CD1c-positive myeloid dendritic cell (primary cell): ENCODE measurements at regions not wholly inside any gene's neighbourhood (a gene's known extent, or its start where the extent isn't known, plus 50 kb on each side); places are given as distances from the start of the nearest gene placed in this dataset.

Experiments used
- DNase-seq: peaks from one replicate; pipeline ENCODE4 v3.0.0-alpha.2; 2016; ENCODE audit errors: extremely low spot score

DNA sequence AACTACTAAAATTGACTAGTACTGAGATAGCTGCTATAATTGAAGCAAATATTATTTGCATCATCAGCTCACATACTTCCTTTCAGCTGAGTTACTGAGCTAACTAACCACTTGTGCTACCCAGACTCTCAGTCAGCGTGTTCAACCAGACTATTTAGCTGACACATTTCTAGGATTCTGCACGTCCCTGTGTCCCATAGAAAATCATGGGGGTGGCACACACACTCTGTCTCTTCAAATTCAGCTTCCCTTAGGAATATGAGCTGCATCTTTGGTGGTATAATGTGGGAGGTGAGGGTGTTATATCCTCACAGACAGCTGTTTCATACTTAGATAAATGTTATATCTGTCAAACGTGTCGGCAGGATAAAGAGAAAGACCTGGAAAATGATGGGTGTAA lies 424.0 kb downstream of the CDH2 start:
- DNase-seq = no peak

- no peak for DNase-seq
These were observed 426.0 kb downstream of the CDH2 start for GRCh38 chr18:27750923-27751322.

DNA sequence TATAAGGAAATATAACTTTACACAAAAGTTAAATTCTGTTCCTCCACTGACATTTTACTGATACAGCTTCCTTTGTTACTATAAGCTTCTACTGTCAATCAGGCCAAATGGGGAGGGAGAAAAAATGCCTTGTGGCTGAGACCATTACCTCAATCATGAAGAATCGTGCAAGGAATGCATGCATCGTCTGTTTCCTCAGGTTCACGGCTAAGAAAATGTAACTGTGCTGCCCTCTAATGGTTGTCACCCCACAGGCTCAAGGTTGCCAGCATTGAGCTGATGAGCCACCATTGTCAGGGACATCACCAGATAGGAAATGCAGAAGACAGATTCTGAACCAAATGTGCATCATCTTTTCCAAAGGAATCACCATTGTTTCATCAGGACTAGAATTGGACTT lies 426.9 kb downstream of the CDH2 start:
- DNase-seq = no peak

- no peak for DNase-seq
These were observed 427.7 kb downstream of the CDH2 start for GRCh38 chr18:27749194-27749593.

DNA sequence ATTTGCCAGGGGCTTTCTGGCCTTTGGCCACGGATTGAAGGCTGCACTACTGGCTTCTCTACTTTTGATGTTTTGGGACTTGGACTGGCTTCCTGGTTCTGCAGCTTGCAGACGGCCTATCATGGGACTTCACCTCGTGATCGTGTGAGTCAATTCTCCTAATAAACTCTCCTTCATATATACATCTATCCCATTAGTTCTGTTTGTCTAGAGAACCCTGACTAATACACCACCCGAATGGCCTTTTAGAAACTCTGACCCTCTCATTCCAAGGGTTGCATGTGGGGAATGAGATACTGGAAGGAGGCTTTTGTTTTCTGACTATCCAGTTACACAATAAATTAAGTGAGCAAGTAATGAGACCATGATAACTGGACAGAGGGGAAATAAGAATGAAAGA lies 430.7 kb downstream of the CDH2 start:
- DNase-seq = no peak

DNA sequence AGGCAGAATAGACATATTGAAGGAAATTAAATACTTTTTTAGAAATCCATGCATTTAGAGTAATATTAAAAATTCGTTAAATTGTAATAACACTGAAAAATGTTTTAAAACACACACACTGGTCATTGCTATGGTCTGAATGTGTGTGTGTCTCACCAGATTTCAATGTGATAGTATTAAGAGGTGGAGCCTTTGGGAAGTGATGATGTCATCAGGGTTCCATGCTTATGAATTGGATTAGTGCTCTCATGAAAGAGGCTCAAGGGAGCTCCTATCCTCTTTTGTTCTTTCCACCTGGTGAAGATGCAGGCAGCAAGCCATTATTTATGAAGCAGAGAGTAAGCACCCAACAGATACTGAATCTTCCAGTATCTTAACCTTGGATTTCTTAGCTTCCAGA lies 441.8 kb downstream of the CDH2 start:
- no peak for DNase-seq

DNA sequence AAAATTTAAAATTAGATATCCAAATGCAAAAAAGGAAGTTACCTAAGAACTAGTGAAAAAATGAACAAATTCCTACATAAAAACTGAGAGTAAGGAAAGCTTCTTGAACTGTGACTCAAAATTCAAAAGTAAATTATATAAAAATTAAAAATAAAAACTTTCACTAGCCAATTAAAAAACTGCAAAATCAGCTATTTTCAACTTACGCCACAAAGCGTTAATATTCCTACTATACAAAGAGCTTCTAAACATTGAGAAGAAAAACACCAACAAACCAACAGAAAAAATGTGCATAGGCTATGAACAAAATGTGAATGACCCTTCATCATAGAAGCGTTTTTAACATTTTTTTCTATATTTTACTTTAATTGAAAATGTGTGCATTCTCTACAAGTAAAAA lies 445.7 kb downstream of the CDH2 start:
- DNase-seq = no peak

GRCh38 chr18:27728659-27729058 lies 448.3 kb downstream of the CDH2 start:
- no peak for DNase-seq

- DNase-seq = no peak
These were observed 452.6 kb downstream of the CDH2 start for GRCh38 chr18:27724362-27724761.

DNA sequence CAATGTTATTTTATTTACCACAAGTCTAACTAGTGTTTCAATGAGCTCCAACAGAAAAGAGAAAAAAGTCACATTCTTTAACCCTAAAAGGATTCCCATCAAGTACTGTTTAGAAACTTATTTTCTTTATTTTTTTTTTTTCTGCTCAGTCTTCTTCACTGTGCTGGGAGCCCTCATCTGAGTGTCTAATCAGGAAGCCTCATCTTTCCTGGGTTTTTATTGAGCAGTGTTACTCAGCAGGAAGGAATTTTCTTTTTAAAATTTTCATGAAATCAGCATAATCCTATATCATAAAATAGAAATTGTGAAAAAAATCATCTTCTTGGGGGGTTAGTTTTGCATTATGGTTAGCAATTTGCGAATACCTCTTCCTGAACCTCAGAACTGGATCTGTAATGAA lies 453.8 kb downstream of the CDH2 start:
- no peak for DNase-seq

DNA sequence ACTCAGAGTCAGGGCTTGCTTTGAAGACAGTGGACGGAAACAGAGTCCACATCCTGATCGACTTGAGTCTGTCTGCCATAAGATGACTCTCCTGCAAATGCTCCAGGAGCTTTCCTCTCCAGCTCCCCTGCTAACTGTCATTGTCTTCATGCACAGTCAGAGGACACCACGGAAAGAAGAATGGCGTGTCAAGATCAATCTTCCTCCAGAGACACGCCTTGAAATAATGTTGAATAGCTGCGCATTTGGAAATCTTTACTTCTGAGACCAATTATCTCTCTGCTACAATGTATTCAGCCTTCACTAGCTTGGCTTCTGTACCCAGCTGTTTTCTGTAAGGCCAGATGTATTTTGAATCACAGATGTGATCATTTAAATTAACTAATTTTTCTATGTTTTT lies 457.2 kb downstream of the CDH2 start:
- no peak for DNase-seq

DNA sequence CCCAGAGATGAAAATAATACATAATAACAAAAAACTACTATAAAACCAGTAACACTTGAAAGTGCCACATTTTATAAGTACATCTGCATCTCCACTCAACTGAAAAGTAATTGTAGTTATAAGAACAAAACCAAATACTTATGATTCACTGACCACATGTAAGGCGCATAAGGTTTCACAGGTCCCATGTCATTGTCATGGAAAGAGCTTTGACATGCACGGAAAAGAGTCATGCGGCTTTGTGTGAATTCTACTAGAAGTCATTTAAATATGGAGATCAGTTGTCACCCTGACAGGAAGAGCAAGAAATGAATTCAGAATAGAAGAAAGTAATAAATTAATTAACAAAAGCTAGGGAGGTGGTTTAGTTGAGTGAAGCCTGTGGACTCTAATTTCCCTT lies 459.1 kb downstream of the CDH2 start:
- no peak for DNase-seq

GRCh38 chr18:27717250-27717649 lies 459.7 kb downstream of the CDH2 start:
- DNase-seq = no peak

- DNase-seq = no peak
These were observed 461.2 kb downstream of the CDH2 start for GRCh38 chr18:27715751-27716150.

- DNase-seq = no peak
These were observed 463.2 kb downstream of the CDH2 start for GRCh38 chr18:27713738-27714095.

DNA sequence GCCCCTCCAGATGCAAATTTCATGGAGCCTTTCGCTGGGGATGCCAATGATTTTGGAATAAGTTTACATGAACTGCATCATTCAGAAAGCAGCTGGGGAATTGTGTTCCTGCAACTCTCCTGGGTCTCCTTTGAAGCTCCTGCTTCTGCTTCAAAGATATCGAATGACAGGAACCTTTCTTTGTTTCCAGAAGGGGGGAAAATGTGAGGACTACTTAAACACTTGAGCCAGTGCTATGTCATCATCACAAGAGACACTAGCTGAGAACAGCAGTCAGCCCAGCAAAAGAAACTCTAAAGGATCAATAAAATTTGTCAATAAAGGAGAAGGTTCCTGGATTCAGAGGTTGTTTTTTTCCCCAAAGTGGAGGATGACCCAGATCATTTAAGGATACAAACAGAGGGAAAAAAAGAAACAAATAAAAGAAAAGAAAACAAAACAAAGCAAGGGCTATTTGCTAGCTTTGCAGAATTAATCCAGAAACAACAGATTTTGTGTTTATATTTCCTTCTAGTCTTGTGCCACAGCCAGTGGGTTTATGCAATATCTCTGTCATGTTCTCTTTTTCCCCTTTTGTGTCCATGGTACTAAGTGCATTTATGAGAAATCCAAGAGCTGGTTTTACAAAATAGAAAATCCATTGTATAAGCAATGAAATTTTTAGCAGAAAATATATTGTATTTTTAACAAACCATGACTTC lies 463.7 kb downstream of the CDH2 start:
- DNase-seq = no peak

DNA sequence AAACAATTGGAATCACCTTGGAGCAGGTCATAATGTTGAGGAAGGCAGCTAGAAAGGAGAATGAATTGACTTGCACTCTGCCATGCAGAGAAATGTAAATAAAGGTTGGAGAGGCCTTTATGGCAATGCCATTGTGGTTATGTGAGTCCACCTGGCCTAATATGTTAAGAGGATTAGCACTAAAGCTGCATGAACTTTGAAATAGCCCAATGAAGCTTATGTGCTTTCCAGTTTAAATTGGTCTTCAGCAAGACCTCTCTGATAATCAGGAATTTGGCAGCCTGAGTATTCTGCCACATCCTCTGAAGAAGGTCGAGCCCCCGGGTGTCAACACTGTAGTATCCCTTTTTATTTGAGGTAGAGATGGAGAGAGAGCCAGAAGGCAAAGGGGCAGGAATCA lies 464.9 kb downstream of the CDH2 start:
- no peak for DNase-seq

- DNase-seq = no peak
These were observed 465.5 kb downstream of the CDH2 start for GRCh38 chr18:27711382-27711781.

DNA sequence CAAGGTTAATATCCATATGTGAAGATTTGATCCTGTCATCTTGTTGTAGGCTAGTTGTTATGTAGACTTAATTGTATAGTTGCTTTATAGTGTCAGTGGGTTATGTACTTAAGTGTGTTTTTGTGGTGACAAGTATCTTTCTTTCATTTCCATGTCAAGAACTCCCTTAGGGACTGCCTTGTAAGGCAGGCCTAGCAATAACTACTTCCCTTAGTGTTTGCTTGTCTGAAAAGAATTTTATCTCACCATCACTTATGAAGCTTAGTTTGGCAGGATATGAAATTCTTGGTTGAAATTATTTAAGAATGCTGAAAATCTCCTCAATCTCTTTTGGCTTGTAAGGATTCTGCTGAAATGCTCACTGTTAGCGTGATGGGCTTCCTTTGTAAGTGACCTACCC lies 467.6 kb downstream of the CDH2 start:
- no peak for DNase-seq

DNA sequence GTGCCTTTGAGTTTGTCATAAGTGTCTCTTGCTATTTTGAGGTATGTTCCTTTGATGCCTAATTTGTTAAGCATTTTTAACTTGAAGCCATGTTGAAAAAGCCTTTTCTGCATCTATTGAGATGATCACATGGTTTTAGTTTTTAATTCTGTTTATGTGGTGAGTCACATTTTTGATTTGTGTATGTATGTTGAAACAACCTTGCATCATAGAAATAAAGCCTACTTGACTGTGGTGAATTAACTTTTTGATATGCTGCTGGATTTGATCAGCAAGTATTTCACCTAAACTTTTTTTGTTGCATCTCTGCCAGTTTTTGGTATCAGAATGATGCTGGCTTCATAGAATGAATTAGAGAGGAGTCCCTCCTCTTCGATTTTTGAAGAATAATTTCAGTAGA lies 469.7 kb downstream of the CDH2 start:
- no peak for DNase-seq

DNA sequence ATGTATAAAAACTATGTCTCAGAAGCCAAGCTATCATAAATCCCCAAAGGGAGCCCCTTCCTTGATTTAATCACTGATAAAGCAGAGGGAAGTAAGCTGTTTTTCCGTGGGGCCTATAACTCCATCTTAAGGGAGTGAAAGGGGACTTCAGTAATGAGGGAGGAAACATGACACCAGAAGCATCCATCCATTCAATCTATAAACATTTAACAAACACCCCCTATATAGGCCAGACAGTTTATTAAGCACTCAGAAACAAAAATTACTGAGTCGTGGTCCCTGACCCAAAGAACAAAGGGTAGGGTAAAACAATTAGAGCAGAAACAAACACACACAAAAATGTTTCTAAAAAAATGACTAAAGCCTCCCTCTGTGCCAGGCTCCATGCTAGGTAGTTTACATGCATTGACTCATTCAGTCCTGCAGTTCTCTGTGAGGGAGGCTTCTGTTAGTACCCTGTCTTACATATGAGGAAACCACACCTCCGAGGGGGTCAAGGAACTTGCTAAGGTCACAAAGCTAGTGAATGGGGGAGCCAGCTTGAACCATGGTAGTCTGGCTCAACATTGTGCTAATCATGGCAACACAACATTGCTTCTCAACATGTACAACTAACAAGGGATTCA lies 472.1 kb downstream of the CDH2 start:
- DNase-seq = no peak

- DNase-seq = no peak
These were observed 477.8 kb downstream of the CDH2 start for GRCh38 chr18:27699137-27699536.

GRCh38 chr18:27696148-27696547 lies 480.8 kb downstream of the CDH2 start:
- no peak for DNase-seq

- no peak for DNase-seq
These were observed 481.4 kb downstream of the CDH2 start for GRCh38 chr18:27695503-27695902.
